ENCODE measurements at regions not wholly inside any gene's neighbourhood (a gene's known extent, or its start where the extent isn't known, plus 50 kb on each side); places are given as distances from the start of the nearest gene placed in this dataset.

GRCh38 chr4:127518046-127518445, 114.7 kb upstream of the INTU start:
- in situ Hi-C loops (cut with MboI) (no loop called here), intact Hi-C loops (cut with micrococcal nuclease; ENCODE audit: unreplicated experiment) (no loop called here)
- Histone ChIP-seq H3K4me3 (no peak overlapping the region), H2AFZ (ENCODE audit: control insufficient read depth, low read depth, low read length) (no peak overlapping the region), H3K9ac (ENCODE audit: control insufficient read depth, insufficient read depth, low read length) (no peak overlapping the region), H3K27ac (ENCODE audit: control insufficient read depth, insufficient read depth) (no peak overlapping the region), H3K27me3 (replicated peaks in 1 of 2; ENCODE audit: control insufficient read depth in 2 of 2, insufficient read depth in 2 of 2, low read length in 1 of 2) (no peaks in the 10 kb centered on the region), H3K9me3 (replicated peaks; ENCODE audit: control insufficient read depth, insufficient read depth, low read length) (no peaks in the 10 kb centered on the region), H3K36me3 (ENCODE audit: control insufficient read depth in 2 of 2, insufficient read depth in 2 of 2, low read length in 1 of 2) (no peaks in the 10 kb centered on the region), H3K79me2 (ENCODE audit: control insufficient read depth, insufficient read depth, low read length) (no peaks in the 10 kb centered on the region), H4K20me1 (ENCODE audit: control insufficient read depth, insufficient read depth) (no peaks in the 10 kb centered on the region), H3K4me2 (ENCODE audit: control insufficient read depth, insufficient read depth) (no peak overlapping the region), H3K4me1 (ENCODE audit: control insufficient read depth, insufficient read depth, low read length) (no peaks in the 10 kb centered on the region)
- no peak for DNase-seq (ENCODE audit: low read depth, low spot score)
- ATAC-seq, result no peak
- ChIA-PET SMC1A (ENCODE audit: uncharacterized antibody, unreplicated experiment) (no interaction called here), POLR2A (no interaction called here), CTCF (no interaction called here), RAD21 (ENCODE audit: unreplicated experiment) (no interaction called here)
- BruUV-seq (replicated peaks), result no TSS peak
- no peak for FAIRE-seq
- TF ChIP-seq, protein P1, sequence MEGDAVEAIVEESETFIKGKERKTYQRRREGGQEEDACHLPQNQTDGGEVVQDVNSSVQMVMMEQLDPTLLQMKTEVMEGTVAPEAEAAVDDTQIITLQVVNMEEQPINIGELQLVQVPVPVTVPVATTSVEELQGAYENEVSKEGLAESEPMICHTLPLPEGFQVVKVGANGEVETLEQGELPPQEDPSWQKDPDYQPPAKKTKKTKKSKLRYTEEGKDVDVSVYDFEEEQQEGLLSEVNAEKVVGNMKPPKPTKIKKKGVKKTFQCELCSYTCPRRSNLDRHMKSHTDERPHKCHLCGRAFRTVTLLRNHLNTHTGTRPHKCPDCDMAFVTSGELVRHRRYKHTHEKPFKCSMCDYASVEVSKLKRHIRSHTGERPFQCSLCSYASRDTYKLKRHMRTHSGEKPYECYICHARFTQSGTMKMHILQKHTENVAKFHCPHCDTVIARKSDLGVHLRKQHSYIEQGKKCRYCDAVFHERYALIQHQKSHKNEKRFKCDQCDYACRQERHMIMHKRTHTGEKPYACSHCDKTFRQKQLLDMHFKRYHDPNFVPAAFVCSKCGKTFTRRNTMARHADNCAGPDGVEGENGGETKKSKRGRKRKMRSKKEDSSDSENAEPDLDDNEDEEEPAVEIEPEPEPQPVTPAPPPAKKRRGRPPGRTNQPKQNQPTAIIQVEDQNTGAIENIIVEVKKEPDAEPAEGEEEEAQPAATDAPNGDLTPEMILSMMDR (IDR thresholded peaks at IDR 0.05 in 2 of 3, conservative IDR thresholded peaks at IDR 0.05 in 1 of 3; ENCODE audit: control insufficient read depth in 2 of 3, extremely low read depth in 1 of 3, insufficient read depth in 1 of 3, low read depth in 3 of 3, low read length in 3 of 3), result no peak
- TF ChIP-seq RELB (IDR thresholded peaks at IDR 0.05; ENCODE audit: low read depth), result no peak
- TF ChIP-seq RBBP5 (conservative IDR thresholded peaks at IDR 0.05), result no peak
- TF ChIP-seq SMARCA5 (IDR thresholded peaks at IDR 0.05), result no peak
- no peak for TF ChIP-seq HDAC6 (IDR thresholded peaks at IDR 0.05; ENCODE audit: unreplicated experiment)
- no peak for TF ChIP-seq JUNB (IDR thresholded peaks at IDR 0.05)
- TF ChIP-seq CEBPZ (IDR thresholded peaks at IDR 0.05; ENCODE audit: low read depth, low read length), result no peak
- TF ChIP-seq POLR2AphosphoS5 (IDR thresholded peaks at IDR 0.05; ENCODE audit: low read length), result no peak
- TF ChIP-seq POLR2AphosphoS2 (IDR thresholded peaks at IDR 0.05; ENCODE audit: low read depth, low read length), result no peak
- no peak for TF ChIP-seq MTA2 (IDR thresholded peaks at IDR 0.05; ENCODE audit: low read depth)
- TF ChIP-seq DPF2 (IDR thresholded peaks at IDR 0.05), result no peak
